Thymus (tissue), 11 donors: ENCODE measurements at regions not wholly inside any gene's neighbourhood (a gene's known extent, or its start where the extent isn't known, plus 50 kb on each side); places are given as distances from the start of the nearest gene placed in this dataset.
A peak's percentile ranks its signal among the peaks of the same experiment; 100 is the strongest.

Source experiments
- DNase-seq, 9 donors: peaks; one replicate each; pipeline ENCODE4 v3.0.0-alpha.2; 2013; ENCODE audit warnings: low spot score in 9 of 9, low read depth in 6 of 9, missing footprints in 1 of 9
- H3K27ac ChIP-seq, 2 donors: one replicate each; pipeline ENCODE4 v1.5.1; 2013; ENCODE audit warnings: control low read depth in 1 of 2, low read depth in 1 of 2, low read length in 1 of 2, mild to moderate bottlenecking in 1 of 2, moderate library complexity in 1 of 2
- H3K27me3 ChIP-seq, 2 donors: one replicate each; pipeline ENCODE4 v1.5.1; 2013; ENCODE audit warnings: low read length in 1 of 2; ENCODE audit not compliant: control insufficient read depth in 2 of 2, insufficient read depth in 1 of 2
- H3K36me3 ChIP-seq, 2 donors: one replicate each; pipeline ENCODE4 v1.5.1; 2013; ENCODE audit warnings: low read length in 1 of 2, mild to moderate bottlenecking in 1 of 2, moderate library complexity in 1 of 2; ENCODE audit not compliant: control insufficient read depth in 2 of 2, insufficient read depth in 2 of 2
- H3K4me1 ChIP-seq, 2 donors: one replicate each; pipeline ENCODE4 v1.5.1; 2013; ENCODE audit warnings: low read length in 2 of 2; ENCODE audit not compliant: control insufficient read depth in 2 of 2, insufficient read depth in 2 of 2
- H3K4me3 ChIP-seq, 2 donors: one replicate each; pipeline ENCODE4 v1.5.1; 2013; ENCODE audit warnings: low read length in 2 of 2, control low read depth in 1 of 2, mild to moderate bottlenecking in 1 of 2
- H3K9me3 ChIP-seq, 2 donors: one replicate each; pipeline ENCODE4 v1.5.1; 2013; ENCODE audit warnings: low read length in 1 of 2, mild to moderate bottlenecking in 1 of 2; ENCODE audit not compliant: control insufficient read depth in 2 of 2, insufficient read depth in 1 of 2
- WGBS: extraction: QIAGEN DNeasy Blood & Tissue Kit; methylation state at CpG from one replicate; pipeline ENCODE4 v1.1.7; 2013; 5-methylcytosine and 5-hydroxymethylcytosine counted together
- donor health status: healthy.

DNA sequence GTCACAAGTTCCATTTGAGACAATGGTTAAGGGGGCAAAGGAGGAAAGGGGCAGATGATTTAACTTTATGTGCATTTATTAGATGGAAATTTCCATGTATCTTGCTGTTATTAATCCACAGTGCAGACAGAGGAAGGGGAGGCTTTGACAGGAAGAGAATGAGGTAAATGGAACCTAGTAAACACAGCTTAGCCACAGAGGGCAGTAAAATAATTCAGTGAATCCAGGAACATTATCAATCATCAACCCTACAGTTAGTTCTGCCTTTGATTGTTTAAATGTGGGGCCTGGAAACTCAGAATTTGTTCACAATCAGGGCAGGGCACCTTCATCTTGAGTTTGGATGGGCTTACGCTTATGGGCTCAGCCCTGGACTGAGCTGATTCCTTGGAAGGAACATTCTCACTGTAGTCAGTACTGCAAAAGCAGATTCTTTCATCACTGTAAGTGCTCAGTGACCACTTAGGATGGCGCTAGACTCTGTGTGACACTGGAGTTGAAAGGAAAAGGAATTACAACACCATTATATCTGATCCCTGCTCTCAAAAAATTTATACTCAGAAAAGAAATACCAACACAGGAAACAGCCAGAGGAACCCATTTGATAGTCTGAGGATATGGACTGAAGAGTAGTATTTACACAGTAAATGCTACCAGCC is 169.5 kb downstream of the PIK3R1 start:
- no peaks in the 10 kb centered on the region for H3K36me3 ChIP-seq
- no peak for DNase-seq
- H3K4me1 ChIP-seq: peaks cover 9 to 17% of the 10 kb centered on the region in 2 donors
- H3K27me3 ChIP-seq: no peaks in the 10 kb centered on the region
- H3K9me3 ChIP-seq: no peaks in the 10 kb centered on the region
- H3K4me3 ChIP-seq: no peak overlapping the region
- H3K27ac ChIP-seq: no peak overlapping the region
- WGBS: 97% methylated on average over 2 of the region's 2 CpGs

DNA sequence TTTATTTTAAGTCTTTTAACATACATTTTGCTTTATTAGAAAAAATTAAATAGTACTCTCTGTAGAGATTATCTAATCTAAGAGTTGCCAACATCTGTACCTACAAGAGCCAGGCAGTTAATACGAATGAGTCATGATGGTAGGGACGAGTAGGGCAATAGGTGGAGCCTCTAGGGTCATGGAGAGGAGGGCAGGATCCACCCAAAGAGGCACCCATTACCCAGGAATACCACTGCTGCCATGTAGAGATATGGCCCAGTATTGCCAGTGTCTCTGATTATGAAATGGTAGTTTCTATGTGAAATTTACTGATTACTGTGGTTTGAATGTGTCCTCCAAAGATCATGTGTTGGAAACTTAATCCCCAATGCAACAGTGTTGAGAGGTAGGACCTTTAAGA is 170.4 kb downstream of the PIK3R1 start:
- H3K4me3 ChIP-seq: no peak overlapping the region
- H3K4me1 ChIP-seq: peaks cover 7 to 11% of the 10 kb centered on the region in 2 donors
- no peaks in the 10 kb centered on the region for H3K27me3 ChIP-seq
- H3K9me3 ChIP-seq: no peaks in the 10 kb centered on the region
- no peak overlapping the region for H3K27ac ChIP-seq
- WGBS: 97% methylated on average over 2 of the region's 2 CpGs
- no peaks in the 10 kb centered on the region for H3K36me3 ChIP-seq
- DNase-seq: no peak

DNA sequence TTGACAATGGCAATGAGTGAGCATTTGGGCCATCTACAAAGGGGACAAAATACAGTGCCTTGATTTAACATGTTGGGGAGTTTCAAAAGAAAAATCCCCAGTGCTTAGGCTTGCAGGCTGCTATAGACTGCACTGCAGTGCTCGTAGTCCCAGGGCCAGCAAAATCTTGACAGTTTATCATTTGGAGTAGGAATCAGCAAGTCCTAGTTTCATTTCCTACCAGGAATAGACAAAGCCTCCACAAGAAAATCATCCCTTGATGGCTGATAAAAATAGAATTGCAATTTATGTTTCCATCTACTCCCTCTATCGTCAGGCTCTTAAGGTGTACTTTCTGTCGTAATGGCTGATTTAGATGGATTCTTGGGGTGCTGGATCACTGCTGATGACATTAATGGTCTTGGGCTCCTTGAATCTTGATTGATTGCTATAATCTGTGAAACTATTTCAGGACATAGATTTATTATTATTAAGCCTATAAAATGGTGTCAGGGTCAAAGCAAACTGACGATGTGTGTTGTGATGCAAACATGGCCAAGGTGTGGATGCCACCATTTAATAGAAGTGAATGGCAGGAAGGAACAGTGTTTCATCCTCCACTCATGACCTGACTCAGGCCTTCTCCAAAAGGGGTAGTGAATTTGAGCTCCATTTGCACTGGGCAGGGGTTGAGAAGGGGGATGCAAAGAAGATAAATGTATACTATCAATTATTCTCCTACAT is 171.7 kb downstream of the PIK3R1 start:
- WGBS: 98% methylated on average over 4 of the region's 4 CpGs
- no peak overlapping the region for H3K27ac ChIP-seq
- no peak for DNase-seq
- H3K27me3 ChIP-seq: no peaks in the 10 kb centered on the region
- no peak overlapping the region for H3K4me3 ChIP-seq
- peaks cover 2% of the 10 kb centered on the region in 2 donors for H3K4me1 ChIP-seq
- H3K9me3 ChIP-seq: no peaks in the 10 kb centered on the region
- no peaks in the 10 kb centered on the region for H3K36me3 ChIP-seq

DNA sequence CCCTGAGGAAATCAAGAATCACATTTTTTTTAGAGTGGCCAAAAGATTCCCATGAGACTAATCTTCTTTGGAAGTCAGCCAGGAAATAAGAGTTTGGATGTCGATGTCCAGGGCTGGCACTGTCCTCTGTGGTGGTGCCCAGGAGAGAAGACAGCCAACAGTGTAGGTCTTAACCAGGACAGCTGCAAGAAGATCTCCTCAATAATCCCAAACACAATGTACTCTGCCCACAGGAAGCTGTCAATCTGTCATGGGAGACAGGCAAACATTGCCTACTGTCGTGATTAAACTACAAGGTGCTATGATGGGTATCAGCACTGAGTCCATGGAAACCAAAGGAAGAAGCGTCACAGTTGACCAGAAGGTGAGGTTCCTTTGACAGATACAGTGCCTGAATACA is 174.1 kb downstream of the PIK3R1 start:
- Histone ChIP-seq H3K9me3 (no peaks in the 10 kb centered on the region), H3K4me3 (no peak overlapping the region), H3K36me3 (no peaks in the 10 kb centered on the region), H3K4me1 (peaks cover 5 to 13% of the 10 kb centered on the region in 2 donors), H3K27me3 (no peaks in the 10 kb centered on the region), H3K27ac (no peak overlapping the region)
- 93% methylated on average over 3 of the region's 3 CpGs for WGBS
- no peak for DNase-seq

DNA sequence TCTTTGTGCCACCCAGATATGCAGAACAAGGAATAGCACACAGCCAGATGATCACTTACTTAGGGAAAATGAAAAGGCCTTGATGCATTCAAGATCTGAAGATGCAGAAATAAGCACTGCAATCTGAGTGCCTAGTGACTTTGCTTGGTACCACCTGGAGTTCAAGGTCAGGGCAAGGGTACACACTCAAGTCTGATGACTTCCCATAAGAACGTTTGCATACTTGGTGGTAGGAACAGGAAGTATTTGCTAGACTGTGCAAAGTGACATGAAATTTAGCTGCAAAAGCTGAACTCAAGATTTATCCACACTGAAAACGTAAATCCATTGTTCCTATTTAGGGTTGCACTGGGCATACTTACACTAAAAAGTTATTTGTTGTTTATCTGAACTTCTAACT is 177.1 kb downstream of the PIK3R1 start:
- H3K9me3 ChIP-seq: no peaks in the 10 kb centered on the region
- no peaks in the 10 kb centered on the region for H3K36me3 ChIP-seq
- no peak overlapping the region for H3K4me3 ChIP-seq
- 28% methylated on average over 2 of the region's 2 CpGs for WGBS
- no peaks in the 10 kb centered on the region for H3K27me3 ChIP-seq
- H3K27ac ChIP-seq: no peak overlapping the region
- DNase-seq: peak in 1 of 9 donors; percentile 46
- peaks cover 8 to 25% of the 10 kb centered on the region in 2 donors for H3K4me1 ChIP-seq

DNA sequence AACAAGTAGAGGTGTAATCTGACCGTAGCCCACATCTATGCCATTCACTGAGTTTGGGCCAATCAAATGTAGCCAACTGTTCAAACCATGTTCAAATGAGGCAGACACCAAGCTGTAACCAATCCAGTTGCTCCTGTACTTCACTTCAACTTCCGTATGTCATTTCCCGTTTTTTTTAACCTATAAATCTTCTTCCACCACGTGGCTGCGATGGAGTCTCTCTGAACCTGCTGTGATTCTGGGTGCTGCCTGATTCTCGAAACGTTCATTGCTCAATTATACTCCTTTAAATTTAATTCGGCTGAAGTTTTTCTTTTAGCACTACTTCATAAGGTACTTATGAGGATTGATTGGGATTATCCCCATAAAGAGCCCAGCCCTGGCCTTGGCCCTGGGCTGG is 179.7 kb downstream of the PIK3R1 start:
- peaks cover 8 to 25% of the 10 kb centered on the region in 2 donors for H3K4me1 ChIP-seq
- WGBS: 95% methylated on average over 8 of the region's 8 CpGs

DNA sequence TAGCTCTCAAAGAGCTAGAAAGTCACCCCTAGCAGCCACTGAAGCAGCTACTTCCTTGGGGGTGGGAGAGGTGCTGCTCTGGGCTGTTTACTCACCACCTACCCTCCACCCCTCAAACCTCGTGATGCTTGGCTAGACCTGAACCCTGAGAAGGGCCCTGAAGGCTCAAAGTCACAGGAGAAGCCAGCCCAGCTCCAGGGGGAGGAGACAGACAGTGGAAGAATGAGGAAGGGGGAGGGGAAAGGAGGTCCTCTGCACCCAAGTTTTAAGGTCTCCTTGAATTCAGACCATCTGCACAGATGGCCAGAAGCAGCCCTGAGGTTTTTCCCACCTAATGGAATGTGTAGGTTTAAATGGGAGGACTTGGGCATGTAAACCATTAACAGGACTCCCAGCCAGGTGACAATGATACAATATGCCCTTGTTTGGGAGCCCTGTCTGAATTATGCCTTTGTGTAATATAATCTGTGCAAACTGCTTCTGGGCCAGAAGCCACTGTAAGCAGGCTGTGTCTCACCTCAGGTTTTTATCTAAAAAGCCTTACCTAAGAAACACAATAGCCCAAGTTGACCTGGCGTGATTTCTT is 180.5 kb downstream of the PIK3R1 start:
- Histone ChIP-seq H3K27me3 (no peaks in the 10 kb centered on the region), H3K36me3 (no peaks in the 10 kb centered on the region), H3K9me3 (no peaks in the 10 kb centered on the region), H3K27ac (peak overlapping the region; percentile 32 to 75), H3K4me1 (peaks cover 8 to 25% of the 10 kb centered on the region in 2 donors), H3K4me3 (no peak overlapping the region)
- peak in 1 of 9 donors; percentile 43 for DNase-seq
- 64% methylated on average over 2 of the region's 2 CpGs for WGBS

More for the DNA sequence above, 179.7 kb downstream of the PIK3R1 start:
- Histone ChIP-seq H3K27me3 (no peaks in the 10 kb centered on the region), H3K9me3 (no peaks in the 10 kb centered on the region), H3K4me3 (no peak overlapping the region), H3K27ac (no peak overlapping the region), H3K36me3 (no peaks in the 10 kb centered on the region)
- no peak for DNase-seq

DNA sequence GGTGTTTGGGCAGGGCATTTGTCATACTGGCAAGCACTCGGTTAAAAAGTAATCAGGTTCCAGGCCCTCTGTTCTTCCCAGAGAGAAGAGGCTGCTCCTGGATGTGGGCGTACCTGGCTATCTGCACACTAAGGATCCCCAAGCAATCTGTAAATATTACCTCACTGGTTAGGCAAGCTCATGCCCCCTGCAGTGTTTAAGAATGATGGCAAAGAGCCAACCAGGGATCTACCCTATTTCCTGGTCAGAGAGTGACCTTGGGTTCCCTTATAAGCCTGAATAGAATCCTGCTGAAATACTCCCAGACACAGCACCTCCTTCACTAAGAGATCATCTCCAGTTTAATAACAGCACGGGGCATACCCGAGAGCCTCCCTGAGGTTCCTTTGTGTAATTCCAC is 181.2 kb downstream of the PIK3R1 start:
- DNase-seq: no peak
- Histone ChIP-seq H3K27me3 (no peaks in the 10 kb centered on the region), H3K27ac (peak overlapping the region in 1 of 2 donors; percentile 46), H3K4me1 (peaks cover 8 to 25% of the 10 kb centered on the region in 2 donors), H3K36me3 (no peaks in the 10 kb centered on the region), H3K9me3 (no peaks in the 10 kb centered on the region), H3K4me3 (no peak overlapping the region)
- WGBS: 95% methylated on average over 4 of the region's 4 CpGs

DNA sequence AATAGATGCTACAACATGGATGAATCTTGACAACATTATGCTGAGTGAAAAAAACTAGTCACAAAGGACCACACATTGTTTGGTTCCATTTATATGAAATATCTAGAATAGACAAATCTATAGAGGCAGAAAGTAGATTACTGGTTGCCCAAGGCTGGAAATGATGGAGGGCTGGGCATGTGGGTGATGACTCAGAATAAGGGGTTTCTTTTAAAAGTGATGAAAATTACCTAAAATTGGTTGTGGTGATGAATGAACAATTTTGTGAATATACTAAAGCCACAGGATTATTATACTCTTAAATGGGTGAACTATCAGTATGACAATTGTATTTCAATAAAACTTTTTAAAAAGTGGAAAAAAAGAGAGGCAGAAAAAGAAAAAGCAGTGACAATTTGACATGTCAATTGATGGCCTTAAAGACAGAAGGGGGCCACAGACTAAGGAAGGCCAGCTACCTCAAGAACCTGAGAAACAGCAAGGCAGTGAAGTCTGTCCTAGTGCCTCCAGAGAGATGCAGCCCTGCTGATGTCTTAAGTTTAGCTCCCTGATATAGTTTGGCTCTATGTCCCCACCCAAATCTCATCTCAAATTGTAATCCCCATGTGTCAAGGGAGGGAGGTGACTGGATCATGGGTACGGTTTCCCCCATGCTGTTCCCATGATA is 182.7 kb downstream of the PIK3R1 start:
- 97% methylated on average over 1 of the region's 1 CpG for WGBS
- H3K4me1 ChIP-seq: peaks cover 8 to 13% of the 10 kb centered on the region in 2 donors
- H3K4me3 ChIP-seq: no peak overlapping the region
- H3K27ac ChIP-seq: no peak overlapping the region
- no peaks in the 10 kb centered on the region for H3K27me3 ChIP-seq
- H3K36me3 ChIP-seq: no peaks in the 10 kb centered on the region
- no peaks in the 10 kb centered on the region for H3K9me3 ChIP-seq
- DNase-seq: no peak
